GM12875 (cell line): ENCODE measurements at regions not wholly inside any gene's neighbourhood (a gene's known extent, or its start where the extent isn't known, plus 50 kb on each side); places are given as distances from the start of the nearest gene placed in this dataset.

ENCODE experiments used
- H3K4me3 ChIP-seq: one replicate; pipeline ENCODE4 v1.5.1; 2011; ENCODE audit warnings: low read depth, low read length, control low read depth
- CTCF ChIP-seq: IDR thresholded peaks from 2 replicates; pipeline ENCODE4 v1.5.1; 2011; ENCODE audit warnings: low read depth, mild to moderate bottlenecking, control low read depth, inconsistent platforms, low read length, moderate library complexity, borderline replicate concordance; ENCODE audit not compliant: insufficient read depth

DNA sequence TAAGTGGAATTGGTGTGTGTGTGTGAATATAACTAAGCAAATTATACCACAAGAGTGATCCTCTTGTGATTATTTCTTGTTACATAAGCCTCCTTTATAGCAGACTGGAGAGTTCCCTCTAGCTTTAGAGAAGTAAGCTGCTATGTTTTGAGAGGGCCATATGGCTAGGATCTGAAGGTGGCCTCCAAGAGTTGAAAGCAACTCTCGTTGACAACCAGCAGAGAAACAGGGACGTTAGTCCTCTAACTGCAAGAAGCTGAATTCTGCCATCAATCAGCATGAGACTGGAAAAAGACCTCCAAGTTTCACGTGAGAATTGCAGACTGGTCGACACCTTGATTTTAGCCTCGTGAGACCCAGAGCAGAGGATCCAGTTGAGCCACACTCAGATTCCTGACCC, 278.5 kb upstream of the ZNF717 start:
- no peak for TF ChIP-seq CTCF
- no peak overlapping the region for H3K4me3 ChIP-seq

GRCh38 chr3:76065964-76066363, 280.6 kb upstream of the ZNF717 start:
- H3K4me3 ChIP-seq = no peak overlapping the region
- no peak for TF ChIP-seq CTCF

- no peak for TF ChIP-seq CTCF
- H3K4me3 ChIP-seq = no peak overlapping the region
Measured at GRCh38 chr3:76078101-76078500, 292.8 kb upstream of the ZNF717 start.

GRCh38 chr3:76083992-76084391, 298.6 kb upstream of the ZNF717 start:
- H3K4me3 ChIP-seq = no peak overlapping the region
- TF ChIP-seq CTCF = no peak

DNA sequence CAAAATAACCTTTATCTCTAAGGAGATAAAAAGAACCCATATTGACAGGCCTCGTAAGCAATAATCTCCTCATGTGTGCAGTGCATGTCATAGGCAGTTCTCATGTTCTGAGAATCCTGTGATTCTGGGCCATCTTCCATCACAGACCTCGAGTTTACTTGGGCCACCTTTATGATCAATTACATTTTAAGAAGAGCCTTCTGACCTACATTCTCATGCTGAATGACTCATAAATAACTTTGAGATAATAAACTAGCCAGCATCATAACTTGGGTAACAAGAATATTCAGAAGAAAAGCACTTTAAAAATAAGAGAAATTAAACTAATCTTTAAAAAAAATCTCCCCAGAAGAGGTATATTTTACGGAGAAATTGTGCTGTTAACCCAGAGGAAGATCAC, 310.7 kb upstream of the ZNF717 start:
- no peak for TF ChIP-seq CTCF
- H3K4me3 ChIP-seq = no peak overlapping the region

GRCh38 chr3:76096836-76097588, 311.7 kb upstream of the ZNF717 start:
- H3K4me3 ChIP-seq = no peak overlapping the region
- no peak for TF ChIP-seq CTCF

DNA sequence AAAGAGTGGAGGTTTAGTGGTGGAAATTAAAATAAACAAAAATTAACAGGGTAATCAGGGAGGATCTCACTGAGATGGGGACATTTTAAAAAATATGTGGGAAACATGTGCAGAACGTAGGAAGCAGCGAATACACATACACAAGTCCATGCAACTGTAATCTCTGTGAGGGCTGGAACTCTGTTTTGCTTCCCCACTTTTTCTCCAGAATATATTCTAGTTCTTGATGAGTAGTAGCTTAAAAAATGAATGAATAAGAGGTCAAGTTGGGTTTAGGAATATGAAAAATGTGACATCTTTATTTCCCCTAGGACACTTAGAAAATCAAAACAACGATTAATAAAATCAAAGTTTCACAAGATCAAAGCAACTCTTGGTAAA, 312.2 kb upstream of the ZNF717 start:
- TF ChIP-seq CTCF = no peak
- no peak overlapping the region for H3K4me3 ChIP-seq
